HG02938 (cell line): ENCODE measurements at regions not wholly inside any gene's neighbourhood (a gene's known extent, or its start where the extent isn't known, plus 50 kb on each side); places are given as distances from the start of the nearest gene placed in this dataset.
"Not testable (repeated sequence)": the region's sequence is repeated elsewhere in the genome, so short reads cannot be mapped to it uniquely, and the experiment has no call there.

ENCODE experiments used
- ATAC-seq: cut with Tn5 transposase; IDR thresholded peaks from one replicate; pipeline ENCODE4 v1.9.1; 2021; ENCODE audit warnings: mild to moderate bottlenecking, moderate library complexity; ENCODE audit not compliant: unreplicated experiment

GRCh38 chr5:102154791-102155605, 141.1 kb downstream of the SLCO4C1 start:
- ATAC-seq, result not testable (repeated sequence)

DNA sequence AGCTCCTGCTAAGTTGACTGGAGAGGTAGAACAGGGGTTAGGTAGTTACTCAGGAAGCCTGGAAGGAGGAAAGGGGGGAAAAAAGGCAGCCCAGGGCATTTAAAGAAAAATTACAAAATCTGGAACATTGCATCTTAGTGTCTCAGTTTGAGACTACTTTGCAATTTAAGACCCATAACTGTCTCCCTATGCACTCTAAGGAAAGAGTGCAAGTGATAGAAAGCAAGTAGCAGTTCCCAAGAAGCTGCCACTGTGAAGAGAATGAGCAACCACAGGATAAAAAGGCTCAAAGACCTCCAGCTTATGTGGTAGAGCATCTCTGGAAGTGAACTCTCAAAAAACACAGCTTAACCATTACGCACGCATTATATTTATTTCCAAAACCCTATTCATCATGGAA, 141.8 kb downstream of the SLCO4C1 start:
- no peak for ATAC-seq

GRCh38 chr5:102153003-102153759, 142.9 kb downstream of the SLCO4C1 start:
- ATAC-seq, result peak; percentile 77

DNA sequence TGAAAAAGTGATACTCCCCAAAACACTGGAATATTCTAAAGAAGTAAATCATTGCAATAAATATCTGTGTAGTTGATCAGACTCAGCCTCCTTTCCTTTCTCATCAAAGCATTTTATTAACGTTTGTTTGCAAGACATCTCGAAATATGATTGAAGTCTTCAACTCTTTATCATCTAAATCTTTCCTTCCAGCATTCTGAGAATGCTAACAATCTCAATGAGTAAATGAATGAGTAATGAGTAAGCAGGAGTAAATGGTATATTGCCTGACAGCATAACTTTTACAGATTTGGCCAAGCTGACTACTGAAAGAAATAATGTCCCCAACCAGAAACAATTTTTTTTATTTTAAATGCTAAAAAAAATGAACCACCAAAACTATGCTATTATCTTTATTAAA, 157.1 kb downstream of the SLCO4C1 start:
- no peak for ATAC-seq

DNA sequence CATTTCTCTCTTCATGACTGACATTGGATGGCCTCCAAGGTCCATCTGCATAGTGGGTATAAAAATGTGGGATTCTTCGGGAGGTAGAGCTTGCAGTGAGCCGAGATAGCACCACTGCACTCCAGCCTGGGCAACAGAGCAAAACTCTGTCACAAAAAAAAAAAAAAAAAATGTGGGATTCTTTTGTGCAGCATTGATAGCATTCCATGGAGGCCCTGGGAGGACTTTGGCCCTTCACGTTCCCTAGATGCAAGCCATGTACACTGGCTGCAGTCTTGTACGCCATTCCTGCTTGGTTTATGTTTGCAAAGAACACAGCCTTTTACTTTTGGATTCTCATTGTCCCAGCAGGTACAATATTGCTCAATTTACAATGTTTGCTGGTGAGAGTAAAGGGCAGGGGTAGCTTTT, 157.8 kb downstream of the SLCO4C1 start:
- ATAC-seq, result no peak

GRCh38 chr5:102130890-102131289, 165.2 kb downstream of the SLCO4C1 start:
- no peak for ATAC-seq

DNA sequence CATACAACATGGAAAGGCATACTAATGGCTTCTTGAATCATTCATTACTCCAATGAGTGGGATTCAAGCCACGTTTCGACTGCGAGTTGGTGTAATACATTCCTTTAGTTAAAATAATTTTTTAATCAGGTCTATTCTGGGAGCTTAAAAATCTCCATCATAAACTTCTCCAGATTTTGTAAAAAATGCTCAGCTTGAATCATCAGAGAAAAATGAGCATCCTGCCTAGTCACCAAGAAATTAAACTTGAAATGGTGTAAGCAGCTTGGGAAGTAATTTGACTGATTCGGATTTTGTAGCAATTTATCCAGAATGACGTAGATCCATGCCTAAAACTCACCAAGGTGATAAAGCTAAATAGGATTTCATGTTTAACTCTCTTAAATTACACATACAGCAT, 165.7 kb downstream of the SLCO4C1 start:
- ATAC-seq, result no peak

DNA sequence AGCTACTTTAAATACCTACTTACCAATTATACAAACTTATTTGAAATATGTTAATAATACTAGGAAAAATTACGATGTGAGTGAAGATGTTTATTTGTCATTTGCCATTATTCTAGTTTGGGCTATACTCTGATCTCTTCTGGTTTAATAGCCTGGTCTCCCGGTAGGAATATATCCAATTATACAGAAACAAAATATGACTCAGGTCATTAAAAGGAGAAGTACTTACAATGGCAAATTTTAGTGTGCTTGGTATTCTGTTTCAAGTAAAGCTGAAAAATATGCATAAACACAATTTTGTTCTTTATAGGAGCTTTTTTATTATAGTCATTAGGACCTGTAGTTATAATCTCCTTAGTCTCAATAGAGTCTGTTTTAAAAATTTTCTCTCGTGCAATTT, 176.8 kb downstream of the SLCO4C1 start:
- no peak for ATAC-seq

DNA sequence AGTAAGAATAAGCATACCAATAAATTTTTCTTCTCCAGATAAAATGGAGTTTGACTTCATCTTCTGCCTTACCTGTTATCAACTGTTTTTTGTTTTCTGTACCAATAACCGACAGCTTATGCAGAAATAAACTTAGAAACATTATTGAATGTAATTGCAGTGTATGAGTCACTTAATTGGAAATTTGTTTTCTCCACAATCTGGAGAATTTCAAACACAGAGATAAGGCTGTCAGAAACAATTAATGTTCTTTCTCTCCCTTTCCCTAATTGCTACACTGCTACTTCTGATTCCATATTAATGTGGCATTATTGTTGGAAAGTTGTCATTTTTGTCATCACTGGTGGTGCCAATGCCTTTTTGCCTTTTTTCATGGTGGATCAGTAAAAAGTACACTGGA, 180.3 kb downstream of the SLCO4C1 start:
- no peak for ATAC-seq

- ATAC-seq, result no peak
These were observed 181.5 kb downstream of the SLCO4C1 start for GRCh38 chr5:102114525-102115069.

GRCh38 chr5:102107865-102108264, 188.2 kb downstream of the SLCO4C1 start:
- ATAC-seq, result no peak

- ATAC-seq, result no peak
These were observed 189.5 kb downstream of the SLCO4C1 start for GRCh38 chr5:102106599-102106998.

DNA sequence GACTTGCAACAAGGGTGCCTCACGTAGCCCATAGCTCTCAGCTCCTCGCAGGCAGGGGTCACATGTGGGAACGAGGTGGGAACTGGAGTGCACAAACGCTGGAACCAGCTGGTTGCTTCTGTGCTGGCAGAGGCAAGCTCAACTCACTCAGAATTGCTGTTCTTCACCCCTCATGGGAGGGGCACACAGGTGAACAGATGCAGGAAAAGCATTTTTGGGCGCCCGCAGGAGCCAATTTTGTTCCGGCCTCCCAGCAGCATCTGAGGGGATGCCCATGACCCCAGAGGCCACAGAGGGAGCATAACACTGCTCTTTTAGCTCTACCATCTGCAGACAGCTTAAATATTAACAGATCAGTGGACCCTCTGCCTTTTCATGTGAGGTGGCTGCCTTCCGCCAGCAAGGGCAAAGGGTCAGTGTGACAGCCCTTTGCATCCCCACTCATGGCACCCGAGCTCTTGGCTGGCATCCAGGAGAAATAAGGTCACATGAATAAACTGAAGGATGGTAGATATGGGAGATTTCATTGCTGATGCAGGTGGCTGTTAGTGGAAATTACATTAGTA, 196.2 kb downstream of the SLCO4C1 start:
- ATAC-seq, result no peak

- ATAC-seq, result not testable (repeated sequence)
These were observed 197.0 kb downstream of the SLCO4C1 start for GRCh38 chr5:102099083-102099482.

- not testable (repeated sequence) for ATAC-seq
These were observed 197.5 kb downstream of the SLCO4C1 start for GRCh38 chr5:102098606-102099005.

DNA sequence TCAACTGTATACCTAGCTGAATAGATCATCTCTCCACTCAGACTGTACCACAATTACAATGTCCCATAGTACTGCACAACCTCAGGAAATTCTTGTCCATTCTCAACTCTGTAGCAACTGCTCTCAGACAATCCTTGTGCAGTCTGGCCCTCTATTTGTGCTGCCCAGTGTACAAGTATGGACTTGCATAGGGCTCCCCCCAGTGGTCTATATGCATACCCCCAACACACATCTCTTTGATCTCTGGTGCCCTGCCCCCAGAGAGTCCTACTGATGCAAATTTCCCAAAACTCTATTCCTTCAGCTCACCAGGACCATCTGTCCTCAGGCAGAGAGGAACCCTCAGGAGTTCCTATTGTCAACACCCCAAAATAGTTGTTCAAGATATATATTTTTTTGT, 205.3 kb downstream of the SLCO4C1 start:
- ATAC-seq, result peak; percentile 82

DNA sequence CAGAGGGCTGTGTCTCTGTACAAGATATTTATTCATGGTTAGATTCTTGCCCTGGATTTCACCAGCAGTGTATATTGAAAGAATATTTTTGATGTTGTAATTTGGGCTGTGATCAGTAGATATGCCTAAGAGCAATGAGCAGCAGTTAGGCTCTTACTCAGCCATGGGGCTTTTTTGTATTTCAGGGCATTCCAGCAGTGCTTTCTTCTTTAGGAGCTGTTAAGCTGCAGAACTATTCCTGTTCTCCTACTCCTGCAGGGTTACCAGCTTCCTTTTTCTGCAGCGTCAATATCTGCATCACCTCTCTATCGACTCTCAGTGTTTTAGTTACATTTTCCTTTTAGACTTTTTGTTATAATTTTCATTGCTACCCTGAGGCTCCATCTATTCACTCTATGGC, 206.2 kb downstream of the SLCO4C1 start:
- no peak for ATAC-seq

GRCh38 chr5:102087906-102088305, 208.2 kb downstream of the SLCO4C1 start:
- ATAC-seq, result no peak

DNA sequence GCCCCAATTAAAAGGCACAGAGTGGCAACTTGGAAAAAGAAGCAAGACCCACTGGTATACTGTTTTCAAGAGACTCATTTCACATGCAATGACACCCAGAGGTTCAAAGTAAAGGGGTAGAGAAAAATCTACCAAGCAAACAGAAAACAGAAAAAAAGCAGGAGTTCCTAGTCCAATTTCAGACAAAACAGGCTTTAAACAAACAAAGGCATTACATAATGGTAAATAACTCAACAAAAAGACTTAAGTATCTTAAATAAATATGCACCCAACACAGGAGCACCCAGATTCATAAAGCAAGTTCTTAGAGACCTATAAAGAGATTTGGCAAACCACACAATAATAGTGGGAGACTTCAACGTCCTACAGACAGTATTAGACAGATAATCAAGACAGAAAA, 215.8 kb downstream of the SLCO4C1 start:
- no peak for ATAC-seq

GRCh38 chr5:102077920-102078319, 218.2 kb downstream of the SLCO4C1 start:
- no peak for ATAC-seq

GRCh38 chr5:102069974-102070373, 226.1 kb downstream of the SLCO4C1 start:
- no peak for ATAC-seq

DNA sequence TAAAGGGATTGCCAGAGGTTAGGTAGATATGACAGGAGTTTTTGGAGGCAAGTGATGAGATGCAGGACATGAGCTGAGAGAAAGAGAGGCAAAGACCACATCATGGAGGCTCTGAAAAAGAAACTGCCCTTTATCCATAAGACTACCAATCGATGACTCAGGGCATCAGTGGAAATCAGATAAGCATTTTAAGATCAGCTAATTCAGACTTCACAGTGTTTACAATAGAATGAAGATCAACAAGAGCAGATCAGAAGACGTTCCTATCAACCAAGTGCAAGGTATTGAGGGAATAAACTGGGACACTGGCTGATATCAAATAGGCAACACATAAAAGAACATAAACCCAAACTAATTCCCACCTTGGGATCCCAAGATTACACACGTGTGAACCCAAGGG, 227.2 kb downstream of the SLCO4C1 start:
- no peak for ATAC-seq
